Trophoblast cell (in vitro differentiated cells and primary cell): ENCODE measurements at regions not wholly inside any gene's neighbourhood (a gene's known extent, or its start where the extent isn't known, plus 50 kb on each side); places are given as distances from the start of the nearest gene placed in this dataset.

ENCODE experiments used
- DNase-seq, 2 donors: peaks; one replicate each; pipeline ENCODE4 v3.0.0-alpha.2; 2016
- H2AFZ ChIP-seq: 2 replicates; pipeline ENCODE4 v1.6.1; 2013; ENCODE audit warnings: low read length, moderate library complexity, mild to moderate bottlenecking; ENCODE audit not compliant: insufficient read depth, poor library complexity
- H2AK5ac ChIP-seq: 2 replicates; pipeline ENCODE4 v1.6.1; 2013; ENCODE audit warnings: mild to moderate bottlenecking, low read length
- H2BK120ac ChIP-seq: 2 replicates; pipeline ENCODE4 v1.6.1; 2013; ENCODE audit warnings: low read length, mild to moderate bottlenecking, moderate library complexity; ENCODE audit not compliant: insufficient read depth, poor library complexity
- H2BK12ac ChIP-seq: 2 replicates; pipeline ENCODE4 v1.6.1; 2013; ENCODE audit warnings: mild to moderate bottlenecking, low read length, moderate library complexity
- H2BK5ac ChIP-seq: 2 replicates; pipeline ENCODE4 v1.6.1; 2013; ENCODE audit warnings: low read length, low read depth, moderate library complexity, mild to moderate bottlenecking; ENCODE audit not compliant: poor library complexity
- H3K14ac ChIP-seq: 2 replicates; pipeline ENCODE4 v1.6.1; 2013; ENCODE audit warnings: mild to moderate bottlenecking, low read length
- H3K18ac ChIP-seq: 2 replicates; pipeline ENCODE4 v1.6.1; 2013; ENCODE audit warnings: mild to moderate bottlenecking, low read length
- H3K23ac ChIP-seq: 2 replicates; pipeline ENCODE4 v1.6.1; 2013; ENCODE audit warnings: low read length
- H3K27ac ChIP-seq: 2 replicates; pipeline ENCODE4 v1.5.1; 2013; ENCODE audit warnings: low read depth, mild to moderate bottlenecking, inconsistent platforms, low read length, moderate library complexity
- H3K27me3 ChIP-seq: 2 replicates; pipeline ENCODE4 v1.6.1; 2013; ENCODE audit warnings: inconsistent platforms, mild to moderate bottlenecking, low read length, moderate library complexity; ENCODE audit not compliant: insufficient read depth
- H3K36me3 ChIP-seq, 2 experiments: 1 replicate in 1 of 2; 2 replicates in 1 of 2; pipeline ENCODE4 v1.6.1; 2013; ENCODE audit warnings: low read length in 2 of 2, mild to moderate bottlenecking in 2 of 2, moderate library complexity in 1 of 2; ENCODE audit not compliant: insufficient read depth in 2 of 2, control insufficient read depth in 1 of 2
- H3K4ac ChIP-seq: 2 replicates; pipeline ENCODE4 v1.6.1; 2013; ENCODE audit warnings: low read depth, mild to moderate bottlenecking, low read length, moderate library complexity
- H3K4me1 ChIP-seq, 2 experiments: 1 replicate in 1 of 2; 2 replicates in 1 of 2; pipeline ENCODE4 v1.6.1; 2013; ENCODE audit warnings: low read length in 2 of 2, mild to moderate bottlenecking in 2 of 2, moderate library complexity in 1 of 2; ENCODE audit not compliant: insufficient read depth in 2 of 2, control insufficient read depth in 1 of 2
- H3K4me2 ChIP-seq: 2 replicates; pipeline ENCODE4 v1.6.1; 2013; ENCODE audit warnings: inconsistent platforms, mild to moderate bottlenecking, low read length, moderate library complexity
- H3K4me3 ChIP-seq: 2 replicates; pipeline ENCODE4 v1.5.1; 2013; ENCODE audit warnings: mild to moderate bottlenecking, low read depth, low read length, inconsistent platforms
- H3K79me1 ChIP-seq: one replicate; pipeline ENCODE4 v1.6.1; 2013; ENCODE audit warnings: low read length
- H3K79me2 ChIP-seq: 2 replicates; pipeline ENCODE4 v1.6.1; 2013; ENCODE audit warnings: low read length, mild to moderate bottlenecking; ENCODE audit not compliant: control insufficient read depth, insufficient read depth, poor library complexity
- H3K9ac ChIP-seq: 2 replicates; pipeline ENCODE4 v1.6.1; 2013; ENCODE audit warnings: mild to moderate bottlenecking, low read length
- H3K9me3 ChIP-seq: 2 replicates; pipeline ENCODE4 v1.6.1; 2013; ENCODE audit warnings: low read depth, mild to moderate bottlenecking, control low read depth, inconsistent platforms, low read length; ENCODE audit not compliant: insufficient read depth
- H4K12ac ChIP-seq: 2 replicates; pipeline ENCODE4 v1.6.1; 2013; ENCODE audit warnings: low read depth, mild to moderate bottlenecking, low read length, moderate library complexity
- H4K8ac ChIP-seq: 2 replicates; pipeline ENCODE4 v1.6.1; 2013; ENCODE audit warnings: low read depth, mild to moderate bottlenecking, low read length, moderate library complexity
- H4K91ac ChIP-seq: one replicate; pipeline ENCODE4 v1.6.1; 2013; ENCODE audit warnings: low read depth, mild to moderate bottlenecking, low read length, moderate library complexity
- WGBS: extraction: QIAGEN DNeasy Blood & Tissue Kit; methylation state at CpG from one replicate; pipeline ENCODE4 v1.1.7; 2013; ENCODE audit warnings: missing lambda C conversion rate; ENCODE audit not compliant: insufficient read length, insufficient coverage; ENCODE audit errors: extremely low coverage; 5-methylcytosine and 5-hydroxymethylcytosine counted together

GRCh38 chr2:48065096-48065495, 158.8 kb upstream of the FBXO11 start:
- Histone ChIP-seq H3K14ac (no peak overlapping the region), H3K79me1 (no peaks in the 10 kb centered on the region), H3K23ac (no peak overlapping the region), H2AFZ (no peak overlapping the region), H3K4ac (no peak overlapping the region), H3K4me1 (peaks cover 0 to 4% of the 10 kb centered on the region in 2 experiments), H2AK5ac (no peak overlapping the region), H3K9me3 (no peaks in the 10 kb centered on the region), H4K8ac (no peak overlapping the region), H3K4me2 (no peak overlapping the region), H4K12ac (no peak overlapping the region), H3K27ac (no peak overlapping the region), H3K79me2 (no peaks in the 10 kb centered on the region), H2BK5ac (no peak overlapping the region), H2BK12ac (no peak overlapping the region), H2BK120ac (no peak overlapping the region), H3K18ac (no peak overlapping the region), H3K27me3 (no peaks in the 10 kb centered on the region), H3K9ac (no peak overlapping the region), H4K91ac (no peak overlapping the region), H3K36me3 (no peaks in the 10 kb centered on the region), H3K4me3 (no peak overlapping the region)
- DNase-seq: no peak

- H4K8ac ChIP-seq: no peak overlapping the region
These were observed 159.7 kb upstream of the FBXO11 start for GRCh38 chr2:48066000-48066399.

GRCh38 chr2:48069769-48070168, 163.5 kb upstream of the FBXO11 start:
- Histone ChIP-seq H2BK120ac (no peak overlapping the region), H3K79me2 (no peaks in the 10 kb centered on the region), H3K9me3 (no peaks in the 10 kb centered on the region), H3K4ac (no peak overlapping the region), H3K14ac (no peak overlapping the region), H3K23ac (no peak overlapping the region), H3K9ac (no peak overlapping the region), H2AFZ (no peak overlapping the region), H2BK12ac (no peak overlapping the region), H2BK5ac (no peak overlapping the region), H3K18ac (no peak overlapping the region), H2AK5ac (no peak overlapping the region), H4K91ac (no peak overlapping the region), H3K27ac (no peak overlapping the region), H3K27me3 (no peaks in the 10 kb centered on the region), H3K79me1 (no peaks in the 10 kb centered on the region), H3K4me3 (no peak overlapping the region), H3K4me2 (no peak overlapping the region), H4K12ac (no peak overlapping the region), H4K8ac (no peak overlapping the region), H3K36me3 (no peaks in the 10 kb centered on the region), H3K4me1 (peaks cover 4 to 13% of the 10 kb centered on the region in 2 experiments)
- DNase-seq: no peak

More at GRCh38 chr2:48066000-48066399, 159.7 kb upstream of the FBXO11 start:
- no peak for DNase-seq
- no peak overlapping the region for H3K9ac ChIP-seq
- no peak overlapping the region for H4K91ac ChIP-seq
- H3K4me2 ChIP-seq: no peak overlapping the region
- no peaks in the 10 kb centered on the region for H3K79me2 ChIP-seq
- H3K4me1 ChIP-seq: peaks cover 0 to 5% of the 10 kb centered on the region in 2 experiments
- no peaks in the 10 kb centered on the region for H3K27me3 ChIP-seq
- no peaks in the 10 kb centered on the region for H3K9me3 ChIP-seq
- no peak overlapping the region for H2BK12ac ChIP-seq
- H3K18ac ChIP-seq: no peak overlapping the region
- H2BK120ac ChIP-seq: no peak overlapping the region
- no peak overlapping the region for H2BK5ac ChIP-seq
- WGBS: no CpG with 5 or more reads among the region's 2 CpGs
- H2AK5ac ChIP-seq: no peak overlapping the region
- H2AFZ ChIP-seq: no peak overlapping the region
- H3K27ac ChIP-seq: no peak overlapping the region
- H3K36me3 ChIP-seq: no peaks in the 10 kb centered on the region
- H3K79me1 ChIP-seq: no peaks in the 10 kb centered on the region
- no peak overlapping the region for H4K12ac ChIP-seq
- H3K4ac ChIP-seq: no peak overlapping the region
- no peak overlapping the region for H3K14ac ChIP-seq
- H3K23ac ChIP-seq: no peak overlapping the region
- H3K4me3 ChIP-seq: no peak overlapping the region

DNA sequence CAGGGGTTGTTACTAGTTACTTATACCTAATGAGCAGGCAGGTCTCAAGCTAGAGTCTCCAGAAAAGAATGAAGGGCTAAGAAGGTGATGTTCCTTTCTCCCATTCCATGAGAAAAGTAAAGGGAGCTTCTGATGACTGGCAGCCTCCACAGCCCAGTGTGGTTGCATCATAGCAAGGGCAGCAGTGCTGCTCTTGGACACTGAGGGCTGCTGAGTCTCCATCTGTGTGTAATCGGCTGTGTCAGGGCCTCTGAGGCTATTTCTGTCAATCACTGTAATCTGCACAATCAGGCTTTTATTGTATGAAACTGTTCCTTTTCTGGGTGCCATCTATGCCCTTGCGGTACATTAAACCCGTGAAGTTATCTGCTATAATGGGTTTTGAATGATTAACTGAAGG, 164.1 kb upstream of the FBXO11 start:
- Histone ChIP-seq H2AK5ac (no peak overlapping the region), H3K4me1 (peaks cover 8 to 18% of the 10 kb centered on the region in 2 experiments)

More for the DNA sequence above, 164.1 kb upstream of the FBXO11 start:
- H3K9ac ChIP-seq: no peak overlapping the region
- no peak overlapping the region for H2AFZ ChIP-seq
- H3K27me3 ChIP-seq: no peaks in the 10 kb centered on the region
- no peak for DNase-seq
- H2BK5ac ChIP-seq: no peak overlapping the region
- no peak overlapping the region for H3K23ac ChIP-seq
- H3K4ac ChIP-seq: no peak overlapping the region
- no peak overlapping the region for H3K14ac ChIP-seq
- H3K79me1 ChIP-seq: no peaks in the 10 kb centered on the region
- no peak overlapping the region for H3K18ac ChIP-seq
- H3K79me2 ChIP-seq: no peaks in the 10 kb centered on the region
- H4K91ac ChIP-seq: no peak overlapping the region
- WGBS: no CpG with 5 or more reads among the region's 3 CpGs
- no peaks in the 10 kb centered on the region for H3K36me3 ChIP-seq
- H2BK120ac ChIP-seq: no peak overlapping the region
- no peak overlapping the region for H4K8ac ChIP-seq
- no peak overlapping the region for H3K4me2 ChIP-seq
- no peaks in the 10 kb centered on the region for H3K9me3 ChIP-seq
- no peak overlapping the region for H4K12ac ChIP-seq
- no peak overlapping the region for H2BK12ac ChIP-seq
- no peak overlapping the region for H3K4me3 ChIP-seq
- H3K27ac ChIP-seq: no peak overlapping the region
